ENCODE measurements at regions not wholly inside any gene's neighbourhood (a gene's known extent, or its start where the extent isn't known, plus 50 kb on each side); places are given as distances from the start of the nearest gene placed in this dataset.

DNA sequence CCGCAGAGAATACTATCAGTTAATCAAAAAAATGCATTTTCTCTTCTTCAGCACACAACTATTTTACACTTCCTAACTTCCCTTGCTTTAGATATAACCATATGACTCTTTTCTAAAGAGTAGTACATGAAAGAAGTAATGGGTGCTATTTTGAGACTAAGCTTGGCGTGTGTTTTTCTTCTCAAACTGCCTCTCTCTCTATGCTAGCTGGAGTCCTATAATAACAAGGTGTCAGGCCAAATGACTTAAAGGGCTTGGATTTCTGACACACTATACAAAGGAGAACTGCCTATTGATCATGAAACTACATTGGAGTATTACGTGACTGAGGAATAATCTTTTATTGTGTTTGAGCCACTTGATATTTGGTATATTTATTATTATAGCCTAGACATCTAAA lies 1330.1 kb upstream of the SPRY2 start:
- Histone ChIP-seq H3K27me3 (ENCODE audit: control insufficient read depth, insufficient read depth, low read length) (no peaks in the 10 kb centered on the region), H3K4me1 (ENCODE audit: control insufficient read depth in 2 of 3, insufficient read depth in 2 of 3, low read depth in 1 of 3, low read length in 3 of 3) (no peaks in the 10 kb centered on the region), H3K9ac (ENCODE audit: low read length in 3 of 3) (no peak overlapping the region), H3K9me3 (ENCODE audit: control insufficient read depth in 2 of 3, insufficient read depth in 1 of 3, low read length in 3 of 3) (no peaks in the 10 kb centered on the region), H3K27ac (ENCODE audit: low read depth in 2 of 2, low read length in 2 of 2) (no peak overlapping the region), H3K4me3 (ENCODE audit: low read length in 3 of 3) (no peak overlapping the region), H3K36me3 (ENCODE audit: control insufficient read depth in 2 of 3, insufficient read depth in 3 of 3, low read length in 3 of 3) (no peaks in the 10 kb centered on the region)
- TF ChIP-seq, protein P1, sequence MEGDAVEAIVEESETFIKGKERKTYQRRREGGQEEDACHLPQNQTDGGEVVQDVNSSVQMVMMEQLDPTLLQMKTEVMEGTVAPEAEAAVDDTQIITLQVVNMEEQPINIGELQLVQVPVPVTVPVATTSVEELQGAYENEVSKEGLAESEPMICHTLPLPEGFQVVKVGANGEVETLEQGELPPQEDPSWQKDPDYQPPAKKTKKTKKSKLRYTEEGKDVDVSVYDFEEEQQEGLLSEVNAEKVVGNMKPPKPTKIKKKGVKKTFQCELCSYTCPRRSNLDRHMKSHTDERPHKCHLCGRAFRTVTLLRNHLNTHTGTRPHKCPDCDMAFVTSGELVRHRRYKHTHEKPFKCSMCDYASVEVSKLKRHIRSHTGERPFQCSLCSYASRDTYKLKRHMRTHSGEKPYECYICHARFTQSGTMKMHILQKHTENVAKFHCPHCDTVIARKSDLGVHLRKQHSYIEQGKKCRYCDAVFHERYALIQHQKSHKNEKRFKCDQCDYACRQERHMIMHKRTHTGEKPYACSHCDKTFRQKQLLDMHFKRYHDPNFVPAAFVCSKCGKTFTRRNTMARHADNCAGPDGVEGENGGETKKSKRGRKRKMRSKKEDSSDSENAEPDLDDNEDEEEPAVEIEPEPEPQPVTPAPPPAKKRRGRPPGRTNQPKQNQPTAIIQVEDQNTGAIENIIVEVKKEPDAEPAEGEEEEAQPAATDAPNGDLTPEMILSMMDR (IDR thresholded peaks at IDR 0.05; ENCODE audit: borderline replicate concordance, extremely low read depth, insufficient read depth), result no peak
- intact Hi-C loops (cut with DNase I), result no loop called here
- DNase-seq, result no peak
- FAIRE-seq, result no peak

DNA sequence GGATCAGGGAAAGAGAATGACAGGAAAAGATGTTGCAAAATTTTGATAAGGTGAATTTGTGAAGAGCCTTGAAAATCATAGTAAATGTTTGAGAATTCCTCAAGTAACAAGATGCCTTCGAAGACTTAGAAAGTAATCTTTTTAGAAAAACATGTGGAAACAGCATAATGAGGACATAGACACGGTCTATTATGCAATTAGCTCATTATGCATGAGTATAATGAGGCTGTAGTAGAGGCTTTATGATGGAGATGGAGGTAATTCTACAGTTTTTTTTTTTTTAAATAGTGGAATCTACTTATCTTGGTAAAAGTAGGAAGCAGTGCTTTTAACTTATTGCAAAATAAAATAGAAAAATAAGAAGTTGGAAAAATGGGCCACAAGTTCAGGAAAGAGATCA lies 1329.1 kb upstream of the SPRY2 start:
- intact Hi-C loops (cut with DNase I), result no loop called here
- DNase-seq (no peak), FAIRE-seq (no peak)
- no peak overlapping the region for H3K4me3 ChIP-seq (ENCODE audit: low read length in 3 of 3)
- no peak overlapping the region for H3K9ac ChIP-seq (ENCODE audit: low read length in 3 of 3)
- no peaks in the 10 kb centered on the region for H3K9me3 ChIP-seq (ENCODE audit: control insufficient read depth in 2 of 3, insufficient read depth in 1 of 3, low read length in 3 of 3)
- TF ChIP-seq, protein P1 (IDR thresholded peaks at IDR 0.05; ENCODE audit: borderline replicate concordance, extremely low read depth, insufficient read depth), result no peak
- no peaks in the 10 kb centered on the region for H3K4me1 ChIP-seq (ENCODE audit: control insufficient read depth in 2 of 3, insufficient read depth in 2 of 3, low read depth in 1 of 3, low read length in 3 of 3)
- no peaks in the 10 kb centered on the region for H3K27me3 ChIP-seq (ENCODE audit: control insufficient read depth, insufficient read depth, low read length)
- H3K36me3 ChIP-seq (ENCODE audit: control insufficient read depth in 2 of 3, insufficient read depth in 3 of 3, low read length in 3 of 3), result no peaks in the 10 kb centered on the region
- H3K27ac ChIP-seq (ENCODE audit: low read depth in 2 of 2, low read length in 2 of 2), result no peak overlapping the region

DNA sequence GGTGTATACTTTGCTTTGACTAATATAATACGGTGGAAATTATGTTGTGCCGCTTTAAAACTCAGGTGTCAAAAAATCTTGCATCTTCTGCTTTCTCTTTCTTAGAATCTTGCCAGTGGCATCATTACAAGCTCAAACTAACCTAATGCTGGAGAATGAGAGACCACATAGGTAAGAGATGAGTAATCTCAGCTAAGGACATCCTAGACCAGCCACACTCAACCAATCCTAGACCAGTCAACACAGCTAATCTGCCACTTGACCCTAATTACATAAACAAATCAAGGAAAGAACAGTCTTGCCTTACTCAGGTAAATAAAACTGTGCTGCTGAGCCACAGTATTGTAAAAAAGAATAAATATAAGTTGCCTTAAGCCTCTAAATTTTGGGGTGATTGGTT lies 1323.9 kb upstream of the SPRY2 start:
- Histone ChIP-seq H3K36me3 (ENCODE audit: control insufficient read depth in 2 of 3, insufficient read depth in 3 of 3, low read length in 3 of 3) (no peaks in the 10 kb centered on the region), H3K27ac (ENCODE audit: low read depth in 2 of 2, low read length in 2 of 2) (no peak overlapping the region), H3K27me3 (ENCODE audit: control insufficient read depth, insufficient read depth, low read length) (no peaks in the 10 kb centered on the region), H3K9ac (ENCODE audit: low read length in 3 of 3) (no peak overlapping the region), H3K9me3 (ENCODE audit: control insufficient read depth in 2 of 3, insufficient read depth in 1 of 3, low read length in 3 of 3) (no peaks in the 10 kb centered on the region), H3K4me3 (ENCODE audit: low read length in 3 of 3) (no peak overlapping the region), H3K4me1 (ENCODE audit: control insufficient read depth in 2 of 3, insufficient read depth in 2 of 3, low read depth in 1 of 3, low read length in 3 of 3) (no peaks in the 10 kb centered on the region)
- TF ChIP-seq, protein P1 (IDR thresholded peaks at IDR 0.05; ENCODE audit: borderline replicate concordance, extremely low read depth, insufficient read depth), result no peak
- intact Hi-C loops (cut with DNase I), result no loop called here
- DNase-seq (no peak), FAIRE-seq (no peak)

DNA sequence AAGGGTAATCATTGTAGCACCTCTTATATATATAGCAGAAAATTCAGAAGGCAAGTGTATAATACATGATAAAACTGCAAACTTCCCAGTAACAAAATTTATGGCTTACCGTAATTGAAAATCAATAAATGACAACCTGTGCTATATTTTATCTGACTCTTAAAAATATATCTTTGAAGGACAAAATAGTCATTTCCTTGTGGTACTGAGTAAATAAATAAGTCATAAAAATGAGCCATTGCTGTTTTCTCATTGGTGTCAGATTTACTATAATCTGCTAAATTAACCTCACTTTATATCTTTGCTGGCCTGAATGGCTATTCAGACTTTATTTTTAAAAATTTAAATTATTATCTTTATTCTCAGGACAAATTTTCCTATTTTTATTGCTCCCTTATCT lies 1319.1 kb upstream of the SPRY2 start:
- no peak overlapping the region for H3K27ac ChIP-seq (ENCODE audit: low read depth in 2 of 2, low read length in 2 of 2)
- intact Hi-C loops (cut with DNase I), result no loop called here
- H3K36me3 ChIP-seq (ENCODE audit: control insufficient read depth in 2 of 3, insufficient read depth in 3 of 3, low read length in 3 of 3), result no peaks in the 10 kb centered on the region
- no peak for DNase-seq
- H3K4me1 ChIP-seq (ENCODE audit: control insufficient read depth in 2 of 3, insufficient read depth in 2 of 3, low read depth in 1 of 3, low read length in 3 of 3), result no peaks in the 10 kb centered on the region
- TF ChIP-seq, protein P1 (IDR thresholded peaks at IDR 0.05; ENCODE audit: borderline replicate concordance, extremely low read depth, insufficient read depth), result no peak
- no peaks in the 10 kb centered on the region for H3K9me3 ChIP-seq (ENCODE audit: control insufficient read depth in 2 of 3, insufficient read depth in 1 of 3, low read length in 3 of 3)
- H3K9ac ChIP-seq (ENCODE audit: low read length in 3 of 3), result no peak overlapping the region
- H3K4me3 ChIP-seq (ENCODE audit: low read length in 3 of 3), result no peak overlapping the region
- no peak for FAIRE-seq
- H3K27me3 ChIP-seq (ENCODE audit: control insufficient read depth, insufficient read depth, low read length), result no peaks in the 10 kb centered on the region
